HG03039 (cell line): ENCODE measurements at regions not wholly inside any gene's neighbourhood (a gene's known extent, or its start where the extent isn't known, plus 50 kb on each side); places are given as distances from the start of the nearest gene placed in this dataset.
"Not testable (repeated sequence)": the region's sequence is repeated elsewhere in the genome, so short reads cannot be mapped to it uniquely, and the experiment has no call there.

Source experiments
- ATAC-seq: cut with Tn5 transposase; IDR thresholded peaks from one replicate; pipeline ENCODE4 v1.9.1; 2021; ENCODE audit warnings: mild to moderate bottlenecking, moderate library complexity; ENCODE audit not compliant: unreplicated experiment

GRCh38 chr13:55613429-55614187 lies 1527.1 kb upstream of the PRR20A start:
- ATAC-seq, result no peak

- ATAC-seq, result no peak
Measured at GRCh38 chr13:55615081-55615480, 1525.6 kb upstream of the PRR20A start.

- ATAC-seq, result no peak
Measured at GRCh38 chr13:55617241-55617640, 1523.5 kb upstream of the PRR20A start.

GRCh38 chr13:55627221-55627620 lies 1513.5 kb upstream of the PRR20A start:
- ATAC-seq, result no peak

GRCh38 chr13:55632402-55632801 lies 1508.3 kb upstream of the PRR20A start:
- no peak for ATAC-seq

GRCh38 chr13:55649485-55649884 lies 1491.2 kb upstream of the PRR20A start:
- no peak for ATAC-seq

GRCh38 chr13:55652657-55653056 lies 1488.1 kb upstream of the PRR20A start:
- ATAC-seq, result no peak

GRCh38 chr13:55653497-55653896 lies 1487.2 kb upstream of the PRR20A start:
- no peak for ATAC-seq

- ATAC-seq, result no peak
Measured at GRCh38 chr13:55654243-55654642, 1486.5 kb upstream of the PRR20A start.

- ATAC-seq, result not testable (repeated sequence)
Measured at GRCh38 chr13:55660264-55660663, 1480.5 kb upstream of the PRR20A start.

- no peak for ATAC-seq
Measured at GRCh38 chr13:55660851-55661250, 1479.9 kb upstream of the PRR20A start.

- ATAC-seq, result no peak
Measured at GRCh38 chr13:55661505-55661904, 1479.2 kb upstream of the PRR20A start.

GRCh38 chr13:55664178-55664577 lies 1476.5 kb upstream of the PRR20A start:
- ATAC-seq, result no peak

GRCh38 chr13:55669051-55669450 lies 1471.7 kb upstream of the PRR20A start:
- no peak for ATAC-seq

GRCh38 chr13:55673910-55674309 lies 1466.8 kb upstream of the PRR20A start:
- ATAC-seq, result no peak

GRCh38 chr13:55682776-55683175 lies 1457.9 kb upstream of the PRR20A start:
- ATAC-seq, result no peak

GRCh38 chr13:55705526-55705925 lies 1435.2 kb upstream of the PRR20A start:
- no peak for ATAC-seq

GRCh38 chr13:55705971-55706370 lies 1434.7 kb upstream of the PRR20A start:
- ATAC-seq, result no peak

GRCh38 chr13:55714120-55714519 lies 1426.6 kb upstream of the PRR20A start:
- ATAC-seq, result no peak

- no peak for ATAC-seq
Measured at GRCh38 chr13:55727683-55728082, 1413.0 kb upstream of the PRR20A start.

- ATAC-seq, result no peak
Measured at GRCh38 chr13:55728247-55728646, 1412.5 kb upstream of the PRR20A start.

- ATAC-seq, result no peak
Measured at GRCh38 chr13:55745828-55746227, 1394.9 kb upstream of the PRR20A start.

- no peak for ATAC-seq
Measured at GRCh38 chr13:55761986-55762385, 1378.7 kb upstream of the PRR20A start.
